ENCODE measurements at regions not wholly inside any gene's neighbourhood (a gene's known extent, or its start where the extent isn't known, plus 50 kb on each side); places are given as distances from the start of the nearest gene placed in this dataset.

GRCh38 chr1:219507437-219507836 lies 105.5 kb downstream of the ZC3H11B start:
- TF ChIP-seq, protein P1, sequence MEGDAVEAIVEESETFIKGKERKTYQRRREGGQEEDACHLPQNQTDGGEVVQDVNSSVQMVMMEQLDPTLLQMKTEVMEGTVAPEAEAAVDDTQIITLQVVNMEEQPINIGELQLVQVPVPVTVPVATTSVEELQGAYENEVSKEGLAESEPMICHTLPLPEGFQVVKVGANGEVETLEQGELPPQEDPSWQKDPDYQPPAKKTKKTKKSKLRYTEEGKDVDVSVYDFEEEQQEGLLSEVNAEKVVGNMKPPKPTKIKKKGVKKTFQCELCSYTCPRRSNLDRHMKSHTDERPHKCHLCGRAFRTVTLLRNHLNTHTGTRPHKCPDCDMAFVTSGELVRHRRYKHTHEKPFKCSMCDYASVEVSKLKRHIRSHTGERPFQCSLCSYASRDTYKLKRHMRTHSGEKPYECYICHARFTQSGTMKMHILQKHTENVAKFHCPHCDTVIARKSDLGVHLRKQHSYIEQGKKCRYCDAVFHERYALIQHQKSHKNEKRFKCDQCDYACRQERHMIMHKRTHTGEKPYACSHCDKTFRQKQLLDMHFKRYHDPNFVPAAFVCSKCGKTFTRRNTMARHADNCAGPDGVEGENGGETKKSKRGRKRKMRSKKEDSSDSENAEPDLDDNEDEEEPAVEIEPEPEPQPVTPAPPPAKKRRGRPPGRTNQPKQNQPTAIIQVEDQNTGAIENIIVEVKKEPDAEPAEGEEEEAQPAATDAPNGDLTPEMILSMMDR (conservative IDR thresholded peaks at IDR 0.05; ENCODE audit: low read length), result no peak
- TF ChIP-seq EZH2phosphoT487 (IDR thresholded peaks at IDR 0.05; ENCODE audit: borderline replicate concordance), result no peak
